Psoas muscle (tissue), 7 donors: ENCODE measurements at regions not wholly inside any gene's neighbourhood (a gene's known extent, or its start where the extent isn't known, plus 50 kb on each side); places are given as distances from the start of the nearest gene placed in this dataset.

ENCODE experiments used
- ATAC-seq, 4 donors: fragments of 200-7000 bp; cut with Tn5 transposase; one replicate each; pipeline ENCODE4 v1.9.1; 2020; ENCODE audit warnings: moderate library complexity in 3 of 4, mild to moderate bottlenecking in 2 of 4
- DNase-seq, 2 donors: peaks; one replicate each; pipeline ENCODE4 v3.0.0-alpha.2; 2020
- H3K27ac ChIP-seq: fragments of 200-600 bp; one replicate; pipeline ENCODE4 v1.8.0; 2022
- H3K27me3 ChIP-seq, 3 donors: fragments of 200-600 bp in 1 of 3; one replicate each; pipeline versions ENCODE4 v1.6.1 to v1.8.0; 2013 to 2022; ENCODE audit warnings: low read length in 2 of 3, mild to moderate bottlenecking in 2 of 3, moderate library complexity in 1 of 3; ENCODE audit not compliant: insufficient read depth in 3 of 3
- H3K36me3 ChIP-seq, 2 donors: fragments of 200-600 bp in 1 of 2; one replicate each; pipeline versions ENCODE4 v1.6.1 to v1.8.0; 2013 to 2022; ENCODE audit warnings: low read depth in 1 of 2, mild to moderate bottlenecking in 1 of 2, moderate library complexity in 1 of 2; ENCODE audit not compliant: insufficient read depth in 1 of 2
- H3K4me1 ChIP-seq: fragments of 200-600 bp; one replicate; pipeline ENCODE4 v1.8.0; 2022
- H3K4me3 ChIP-seq: fragments of 200-600 bp; one replicate; pipeline ENCODE4 v1.8.0; 2022; ENCODE audit warnings: mild to moderate bottlenecking
- H3K9me3 ChIP-seq: fragments of 200-600 bp; one replicate; pipeline ENCODE4 v1.8.0; 2022
- CTCF ChIP-seq: fragments of 200-600 bp; IDR thresholded peaks from one replicate; pipeline ENCODE4 v1.8.0; 2022; ENCODE audit warnings: antibody characterized with exemption
- WGBS, 3 donors: extraction: QIAGEN DNeasy Blood & Tissue Kit; methylation state at CpG; one replicate each; pipeline versions ENCODE4 v1.1.6 to v1.1.7; 2013; 5-methylcytosine and 5-hydroxymethylcytosine counted together
- intact Hi-C, 2 donors: fragments of 100-400 bp; cut with DNase I; formaldehyde crosslinking; loops; one replicate each; pipeline versions ENCODE4 v1.11.0 to v1.14.2; 2022
- donor health status: healthy with polysubstance abuse.
- donor health status: DM: no; HTN: no; CAD: no; lungs with moderate emphysema.
- donor health status: Bipolar disorder and iron deficiency.
- donor health status: healthy.
- donor health status: DM: yes; HTN: yes; CAD: no.
- donor health status: DM: no; HTN: no; CAD: no.
- donor health status: DM: yes; HTN: yes; CAD: no.

DNA sequence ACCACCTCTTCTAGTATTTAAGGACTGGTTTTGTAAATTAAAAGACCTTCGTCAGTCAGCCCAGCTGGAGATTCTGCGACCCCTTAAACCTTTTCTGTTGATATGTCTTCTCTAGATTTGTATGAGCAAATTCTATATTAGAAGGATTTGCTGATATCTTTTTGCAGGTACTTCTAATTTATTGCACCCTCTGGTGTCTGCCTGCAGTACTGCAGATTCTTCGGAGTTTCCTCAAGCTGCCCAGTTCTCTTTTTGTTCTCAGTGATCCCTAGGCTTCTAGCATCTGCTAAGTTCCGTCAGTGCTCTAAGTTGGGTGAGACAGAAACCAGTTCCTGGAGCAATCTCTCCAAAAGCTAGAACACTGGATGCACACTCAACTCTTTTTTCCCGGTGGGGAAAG lies 545.2 kb downstream of the C4orf33 start:
- H3K4me1 ChIP-seq, result no peaks in the 10 kb centered on the region

GRCh38 chr4:129645461-129645860 lies 549.5 kb downstream of the C4orf33 start:
- Histone ChIP-seq H3K4me1 (no peaks in the 10 kb centered on the region), H3K27me3 (no peaks in the 10 kb centered on the region), H3K36me3 (no peaks in the 10 kb centered on the region), H3K27ac (no peak overlapping the region), H3K4me3 (no peak overlapping the region), H3K9me3 (no peaks in the 10 kb centered on the region)
- WGBS, 3 donors, result 67 to 74% (median 68%) methylated on average over 3 of the region's 3 CpGs
- no peak for DNase-seq
- intact Hi-C loops, result no loop called here
- no peak for ATAC-seq
- TF ChIP-seq CTCF, result no peak

More for the DNA sequence above, 545.2 kb downstream of the C4orf33 start:
- WGBS, 3 donors, result 34 to 41% (median 37%) methylated on average over 5 of the region's 5 CpGs
- no peak for ATAC-seq
- no peaks in the 10 kb centered on the region for H3K36me3 ChIP-seq
- H3K4me3 ChIP-seq, result no peak overlapping the region
- H3K27ac ChIP-seq, result no peak overlapping the region
- peak; percentile 82 for TF ChIP-seq CTCF
- DNase-seq, result peak in 1 of 2 donors; percentile 14
- intact Hi-C loops, result loop anchor here (1.0 to 5.0 kb wide), 3 partner anchors 114 to 279 kb away; no protein-coding TSS in a partner anchor
- H3K9me3 ChIP-seq, result no peaks in the 10 kb centered on the region
- H3K27me3 ChIP-seq, result no peaks in the 10 kb centered on the region

GRCh38 chr4:129668092-129668491 lies 572.1 kb downstream of the C4orf33 start:
- no peaks in the 10 kb centered on the region for H3K4me1 ChIP-seq

DNA sequence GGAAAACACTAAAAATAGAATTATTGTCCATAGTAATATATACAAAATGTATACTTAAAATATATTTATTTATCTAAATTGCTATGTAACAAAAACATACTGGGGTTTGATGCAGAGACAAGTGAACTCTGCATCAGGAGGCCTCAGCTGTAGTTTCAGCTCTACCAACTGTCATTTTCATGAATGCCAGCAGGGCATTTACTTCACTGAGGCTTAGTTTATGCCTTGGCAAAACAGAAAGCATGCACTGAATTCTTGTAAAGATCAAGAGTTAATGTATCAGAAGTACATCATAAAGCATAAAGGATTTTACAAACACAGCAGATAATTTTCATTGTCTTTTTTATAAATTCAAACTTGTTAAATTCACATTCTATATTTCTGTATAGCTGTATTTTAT lies 577.0 kb downstream of the C4orf33 start:
- Histone ChIP-seq H3K9me3 (no peaks in the 10 kb centered on the region), H3K4me1 (no peaks in the 10 kb centered on the region), H3K36me3 (no peaks in the 10 kb centered on the region), H3K27ac (no peak overlapping the region), H3K4me3 (no peak overlapping the region), H3K27me3 (no peaks in the 10 kb centered on the region)
- no peak for ATAC-seq
- DNase-seq, result no peak
- intact Hi-C loops, result no loop called here
- TF ChIP-seq CTCF, result no peak

More at GRCh38 chr4:129668092-129668491, 572.1 kb downstream of the C4orf33 start:
- Histone ChIP-seq H3K27me3 (no peaks in the 10 kb centered on the region), H3K36me3 (no peaks in the 10 kb centered on the region), H3K9me3 (no peaks in the 10 kb centered on the region), H3K4me3 (no peak overlapping the region), H3K27ac (no peak overlapping the region)
- no peak for DNase-seq
- 61 to 70% (median 66%) methylated on average over 5 of the region's 5 CpGs for whole genome bisulfite sequencing, 3 donors
- TF ChIP-seq CTCF, result no peak
- no peak for ATAC-seq
- intact Hi-C loops, result no loop called here

DNA sequence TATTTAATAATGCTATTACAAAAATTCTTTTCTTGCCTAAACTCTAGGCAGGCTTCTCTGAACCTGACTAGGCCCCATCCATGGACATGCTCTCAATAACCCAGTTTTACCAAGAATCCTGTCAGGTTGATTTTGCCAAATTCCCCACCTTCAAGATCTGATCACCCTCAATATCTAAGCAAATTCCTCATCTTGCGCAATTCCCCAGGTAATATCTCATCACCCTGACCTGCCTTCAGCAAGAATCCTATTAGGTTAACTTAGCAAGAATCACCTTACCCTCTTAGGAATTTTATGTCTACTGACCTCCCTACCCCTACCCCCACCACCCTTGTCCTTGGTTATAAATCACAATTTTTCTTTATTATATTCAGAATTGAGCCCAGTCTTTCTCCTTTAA lies 579.1 kb downstream of the C4orf33 start:
- no peak for ATAC-seq
- DNase-seq, result no peak
- Histone ChIP-seq H3K4me3 (no peak overlapping the region), H3K9me3 (no peaks in the 10 kb centered on the region), H3K4me1 (no peaks in the 10 kb centered on the region), H3K27ac (no peak overlapping the region), H3K27me3 (no peaks in the 10 kb centered on the region), H3K36me3 (no peaks in the 10 kb centered on the region)
- intact Hi-C loops, result no loop called here
- WGBS, 3 donors, result 96 to 100% (median 97%) methylated on average over 1 of the region's 1 CpG
- no peak for TF ChIP-seq CTCF
